BJ (cell line): ENCODE measurements at regions not wholly inside any gene's neighbourhood (a gene's known extent, or its start where the extent isn't known, plus 50 kb on each side); places are given as distances from the start of the nearest gene placed in this dataset.

ENCODE experiments used
- CTCF ChIA-PET: fragments of 350-600 bp; formaldehyde crosslinking; extraction: SDS; loops from one replicate; lab custom pipeline; 2021; ENCODE audit warnings: antibody characterized with exemption, inconsistent platforms; lab: Yijun Ruan, JAX
- POLR2A ChIA-PET: fragments of 300-600 bp; sonication (Branson Sonifier 250); formaldehyde crosslinking; extraction: SDS; loops from one replicate; lab custom pipeline; 2021; ENCODE audit warnings: antibody characterized with exemption; lab: Charles Lee
- DNase-seq: peaks from one replicate; pipeline ENCODE4 v3.0.0-alpha.2; 2011; ENCODE audit warnings: low read depth
- H3K27me3 ChIP-seq: 2 replicates; pipeline ENCODE4 v1.6.0; 2011; ENCODE audit warnings: low read length; ENCODE audit not compliant: control insufficient read depth, insufficient read depth
- H3K36me3 ChIP-seq: 2 replicates; pipeline ENCODE4 v1.5.1; 2011; ENCODE audit warnings: low read length; ENCODE audit not compliant: control insufficient read depth, insufficient read depth
- H3K4me3 ChIP-seq: 2 replicates; pipeline ENCODE4 v1.5.1; 2011; ENCODE audit warnings: low read depth, mild to moderate bottlenecking, control low read depth, low read length
- TF ChIP-seq, protein P1 (sequence below): IDR thresholded peaks from 2 replicates; pipeline ENCODE4 v1.5.1; 2011; ENCODE audit warnings: low read depth, mild to moderate bottlenecking, control low read depth, inconsistent platforms, low read length, moderate library complexity; ENCODE audit not compliant: insufficient read depth

DNA sequence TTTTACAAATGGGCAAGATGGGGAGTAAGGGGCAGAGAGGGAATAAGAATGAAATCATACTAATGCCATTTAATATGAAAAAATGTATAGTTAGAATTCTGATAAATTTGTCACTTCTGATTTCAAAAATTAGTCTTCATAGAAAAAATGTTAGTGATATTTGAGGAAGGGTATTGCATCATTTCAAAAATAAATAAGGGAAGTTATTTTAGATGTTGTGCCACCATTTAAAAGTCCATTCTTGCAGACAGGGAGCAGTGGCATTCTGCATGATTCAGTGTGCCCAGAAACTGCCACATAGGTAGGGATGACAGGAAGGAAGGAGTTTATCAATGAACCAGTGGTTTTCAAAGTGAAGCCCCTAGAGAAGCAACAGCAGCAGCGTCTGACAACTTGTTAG is 674.6 kb downstream of the EPM2A start:
- no peak overlapping the region for H3K4me3 ChIP-seq
- ChIA-PET POLR2A (no interaction called here), CTCF (no interaction called here)
- TF ChIP-seq, protein P1, sequence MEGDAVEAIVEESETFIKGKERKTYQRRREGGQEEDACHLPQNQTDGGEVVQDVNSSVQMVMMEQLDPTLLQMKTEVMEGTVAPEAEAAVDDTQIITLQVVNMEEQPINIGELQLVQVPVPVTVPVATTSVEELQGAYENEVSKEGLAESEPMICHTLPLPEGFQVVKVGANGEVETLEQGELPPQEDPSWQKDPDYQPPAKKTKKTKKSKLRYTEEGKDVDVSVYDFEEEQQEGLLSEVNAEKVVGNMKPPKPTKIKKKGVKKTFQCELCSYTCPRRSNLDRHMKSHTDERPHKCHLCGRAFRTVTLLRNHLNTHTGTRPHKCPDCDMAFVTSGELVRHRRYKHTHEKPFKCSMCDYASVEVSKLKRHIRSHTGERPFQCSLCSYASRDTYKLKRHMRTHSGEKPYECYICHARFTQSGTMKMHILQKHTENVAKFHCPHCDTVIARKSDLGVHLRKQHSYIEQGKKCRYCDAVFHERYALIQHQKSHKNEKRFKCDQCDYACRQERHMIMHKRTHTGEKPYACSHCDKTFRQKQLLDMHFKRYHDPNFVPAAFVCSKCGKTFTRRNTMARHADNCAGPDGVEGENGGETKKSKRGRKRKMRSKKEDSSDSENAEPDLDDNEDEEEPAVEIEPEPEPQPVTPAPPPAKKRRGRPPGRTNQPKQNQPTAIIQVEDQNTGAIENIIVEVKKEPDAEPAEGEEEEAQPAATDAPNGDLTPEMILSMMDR: no peak
- no peaks in the 10 kb centered on the region for H3K27me3 ChIP-seq
- DNase-seq: no peak
- H3K36me3 ChIP-seq: no peaks in the 10 kb centered on the region

DNA sequence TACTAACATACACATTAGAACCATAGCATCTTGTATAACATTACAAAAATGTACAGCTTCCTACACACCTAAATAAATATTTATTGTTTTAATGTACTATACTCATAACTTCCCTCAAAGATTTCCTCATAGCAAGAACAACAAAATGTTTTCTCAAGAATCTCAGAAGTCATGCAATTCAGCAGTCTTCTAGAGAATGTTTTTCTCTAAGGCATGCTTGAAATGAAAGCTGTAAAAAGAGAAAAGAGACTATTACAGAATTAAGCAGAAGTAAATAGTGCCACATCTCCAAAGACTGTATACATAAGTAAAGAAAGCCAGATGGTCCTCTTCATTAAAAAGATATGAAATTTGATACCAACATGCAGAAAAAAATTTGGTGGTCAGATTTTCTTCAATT is 672.2 kb downstream of the EPM2A start:
- no peak for DNase-seq
- Histone ChIP-seq H3K36me3 (no peaks in the 10 kb centered on the region), H3K4me3 (no peak overlapping the region), H3K27me3 (no peaks in the 10 kb centered on the region)
- ChIA-PET POLR2A (interaction anchor here (0.5 kb wide), 1 partner anchor 9 kb away, joined by 3 read pairs; no protein-coding TSS in a partner anchor), CTCF (interaction anchor here (0.9 kb wide), 1 partner anchor 8 kb away, joined by 3 read pairs; no protein-coding TSS in a partner anchor)
- TF ChIP-seq, protein P1: no peak

DNA sequence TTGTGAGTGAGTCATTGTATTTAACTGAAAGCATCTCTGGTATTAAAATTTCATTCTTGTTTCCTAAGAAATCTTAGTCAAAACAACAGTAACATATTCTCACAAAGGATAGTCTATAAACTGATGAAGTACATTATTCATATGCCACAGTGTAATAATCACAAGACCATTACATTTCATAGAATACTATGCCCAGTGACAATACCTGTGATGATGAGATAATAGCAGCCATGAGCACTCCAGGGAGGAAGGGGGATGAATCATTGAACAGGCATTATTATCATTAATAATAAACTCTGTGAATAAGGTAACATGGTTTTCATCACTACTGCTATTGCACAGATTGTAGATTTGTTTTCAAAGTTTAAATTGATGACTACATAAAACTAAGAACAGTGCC is 667.9 kb downstream of the EPM2A start:
- Histone ChIP-seq H3K36me3 (no peaks in the 10 kb centered on the region), H3K27me3 (no peaks in the 10 kb centered on the region), H3K4me3 (no peak overlapping the region)
- DNase-seq: peak; percentile 56
- TF ChIP-seq, protein P1: no peak
- ChIA-PET CTCF (no interaction called here), POLR2A (no interaction called here)

DNA sequence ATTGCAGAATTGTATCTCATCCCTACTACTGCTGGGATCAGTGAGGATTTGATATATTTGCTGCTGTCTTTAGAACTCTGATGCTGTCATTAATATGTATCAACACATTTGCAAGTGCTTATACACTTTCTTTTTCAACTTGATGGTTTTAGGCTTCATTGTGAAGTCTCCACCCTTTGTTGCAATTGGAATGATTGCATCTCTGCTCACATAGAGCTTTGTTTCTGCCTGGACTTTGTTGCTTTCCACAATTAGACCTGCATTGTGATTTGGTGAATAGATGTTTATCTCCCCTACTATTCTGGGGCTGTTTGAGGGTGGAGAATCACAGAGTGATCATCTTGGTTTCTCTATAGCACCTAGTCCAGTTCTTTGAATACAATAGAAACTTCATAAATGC is 666.7 kb downstream of the EPM2A start:
- TF ChIP-seq, protein P1: no peak

DNA sequence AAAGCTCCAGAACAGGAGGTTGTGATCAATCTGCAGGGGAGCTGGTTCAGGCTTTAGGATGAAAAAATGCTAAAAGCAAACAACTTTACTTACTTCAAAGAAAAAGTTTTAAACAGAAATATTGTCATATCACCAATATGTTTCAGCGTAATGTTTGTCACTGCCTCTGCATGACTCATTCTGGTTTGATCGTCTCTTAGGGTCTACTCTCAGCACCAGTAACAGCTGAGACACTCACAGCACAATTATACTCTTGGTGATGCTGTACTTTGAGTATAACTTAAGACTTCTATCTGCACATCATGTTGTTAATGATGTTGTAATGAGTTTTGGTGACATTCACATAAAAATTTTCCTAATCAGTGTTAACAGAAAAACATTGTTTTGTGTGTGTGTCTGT is 665.4 kb downstream of the EPM2A start:
- ChIA-PET POLR2A (no interaction called here), CTCF (interaction anchor here (2.0 kb wide), 1 partner anchor 43 kb away, joined by 8 read pairs; no protein-coding TSS in a partner anchor)
- Histone ChIP-seq H3K4me3 (no peak overlapping the region), H3K27me3 (no peaks in the 10 kb centered on the region), H3K36me3 (no peaks in the 10 kb centered on the region)
- TF ChIP-seq, protein P1: no peak
- DNase-seq: no peak

More for the DNA sequence above, 666.7 kb downstream of the EPM2A start:
- Histone ChIP-seq H3K4me3 (no peak overlapping the region), H3K27me3 (no peaks in the 10 kb centered on the region), H3K36me3 (no peaks in the 10 kb centered on the region)
- DNase-seq: no peak
- ChIA-PET CTCF (interaction anchor here (1.1 to 2.0 kb wide), 3 partner anchors 41 to 565 kb away, joined by 3 to 8 read pairs (median 4); no protein-coding TSS in a partner anchor), POLR2A (no interaction called here)
